ENCODE measurements at regions not wholly inside any gene's neighbourhood (a gene's known extent, or its start where the extent isn't known, plus 50 kb on each side); places are given as distances from the start of the nearest gene placed in this dataset.

GRCh38 chr3:168338161-168338560, 242.4 kb upstream of the GOLIM4 start:
- TF ChIP-seq CTCF (IDR thresholded peaks at IDR 0.05; ENCODE audit: borderline replicate concordance) = no peak
- no peaks in the 10 kb centered on the region for H3K27me3 ChIP-seq (ENCODE audit: low read depth)
- intact Hi-C loops (cut with micrococcal nuclease) = no loop called here
- H3K9me3 ChIP-seq (replicated peaks) = no peaks in the 10 kb centered on the region
- peaks cover 32% of the 10 kb centered on the region for H3K4me1 ChIP-seq
- H3K36me3 ChIP-seq = no peaks in the 10 kb centered on the region
- H3K27ac ChIP-seq (replicated peaks) = no peak overlapping the region
- DNase-seq = no peak
- H3K4me3 ChIP-seq = no peak overlapping the region

GRCh38 chr3:168336276-168336675, 240.6 kb upstream of the GOLIM4 start:
- intact Hi-C loops (cut with micrococcal nuclease) = no loop called here

GRCh38 chr3:168333410-168333935, 237.7 kb upstream of the GOLIM4 start:
- intact Hi-C loops (cut with micrococcal nuclease) = no loop called here
- Histone ChIP-seq H3K4me3 (no peak overlapping the region), H3K27ac (replicated peaks) (no peak overlapping the region), H3K36me3 (no peaks in the 10 kb centered on the region), H3K4me1 (peaks cover 8% of the 10 kb centered on the region), H3K27me3 (ENCODE audit: low read depth) (no peaks in the 10 kb centered on the region), H3K9me3 (replicated peaks) (no peaks in the 10 kb centered on the region)
- no peak for TF ChIP-seq CTCF (IDR thresholded peaks at IDR 0.05; ENCODE audit: borderline replicate concordance)
- DNase-seq = no peak

More at GRCh38 chr3:168336276-168336675, 240.6 kb upstream of the GOLIM4 start:
- TF ChIP-seq CTCF (IDR thresholded peaks at IDR 0.05; ENCODE audit: borderline replicate concordance) = no peak
- peaks cover 18% of the 10 kb centered on the region for H3K4me1 ChIP-seq
- H3K36me3 ChIP-seq = no peaks in the 10 kb centered on the region
- no peak for DNase-seq
- H3K4me3 ChIP-seq = no peak overlapping the region
- H3K27me3 ChIP-seq (ENCODE audit: low read depth) = no peaks in the 10 kb centered on the region
- H3K9me3 ChIP-seq (replicated peaks) = no peaks in the 10 kb centered on the region
- no peak overlapping the region for H3K27ac ChIP-seq (replicated peaks)

- H3K36me3 ChIP-seq = no peaks in the 10 kb centered on the region
- DNase-seq = no peak
- no peaks in the 10 kb centered on the region for H3K9me3 ChIP-seq (replicated peaks)
- intact Hi-C loops (cut with micrococcal nuclease) = no loop called here
- H3K27ac ChIP-seq (replicated peaks) = no peak overlapping the region
- H3K4me1 ChIP-seq = peaks cover 8% of the 10 kb centered on the region
- H3K27me3 ChIP-seq (ENCODE audit: low read depth) = no peaks in the 10 kb centered on the region
- no peak for TF ChIP-seq CTCF (IDR thresholded peaks at IDR 0.05; ENCODE audit: borderline replicate concordance)
- H3K4me3 ChIP-seq = no peak overlapping the region
Measured at GRCh38 chr3:168331756-168332155, 236.0 kb upstream of the GOLIM4 start.

- Histone ChIP-seq H3K36me3 (no peaks in the 10 kb centered on the region), H3K4me1 (peaks cover 8% of the 10 kb centered on the region), H3K4me3 (no peak overlapping the region), H3K27ac (replicated peaks) (no peak overlapping the region), H3K9me3 (replicated peaks) (no peaks in the 10 kb centered on the region), H3K27me3 (ENCODE audit: low read depth) (no peaks in the 10 kb centered on the region)
- no peak for TF ChIP-seq CTCF (IDR thresholded peaks at IDR 0.05; ENCODE audit: borderline replicate concordance)
- DNase-seq = no peak
- intact Hi-C loops (cut with micrococcal nuclease) = no loop called here
Measured at GRCh38 chr3:168330983-168331382, 235.3 kb upstream of the GOLIM4 start.
